Omental fat pad (tissue), 3 donors: ENCODE measurements at regions not wholly inside any gene's neighbourhood (a gene's known extent, or its start where the extent isn't known, plus 50 kb on each side); places are given as distances from the start of the nearest gene placed in this dataset.

Source experiments
- ATAC-seq: fragments of 150-250 bp; one replicate; pipeline ENCODE4 v1.9.1; 2016; ENCODE audit warnings: mild to moderate bottlenecking, moderate library complexity; ENCODE audit not compliant: low FRiP score
- DNase-seq: peaks from one replicate; pipeline ENCODE4 v3.0.0-alpha.2; 2019; ENCODE audit warnings: low spot score
- CTCF ChIP-seq, 3 donors: fragments of 450-650 bp; IDR thresholded peaks; one replicate each; pipeline ENCODE4 v1.5.1; 2016 to 2017; ENCODE audit warnings: antibody characterized with exemption in 3 of 3, mild to moderate bottlenecking in 3 of 3, moderate library complexity in 2 of 3

DNA sequence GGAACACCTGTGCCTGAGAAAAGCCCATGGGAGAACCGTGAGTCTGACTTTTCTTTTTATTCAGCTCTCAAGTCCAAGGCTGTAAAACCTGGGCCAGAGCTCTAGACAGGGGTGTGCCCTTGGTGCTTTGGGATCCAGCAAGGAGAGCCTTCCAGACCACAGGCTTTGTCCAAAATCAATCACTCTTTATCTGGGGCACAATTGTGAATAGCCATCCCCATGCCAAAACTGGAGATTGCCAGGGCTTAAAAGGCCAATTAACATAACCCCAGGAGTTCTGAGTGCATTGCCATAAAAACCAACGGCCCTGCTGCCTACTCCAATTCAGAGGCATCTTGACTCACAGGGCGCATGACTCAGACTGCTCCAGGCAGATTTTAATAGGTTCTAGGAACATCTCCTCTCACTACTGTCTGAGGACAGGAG lies 391.8 kb downstream of the ARHGEF28 start:
- ATAC-seq (peak; percentile 86), DNase-seq (no peak)
- no peak for TF ChIP-seq CTCF (IDR thresholded peaks at IDR 0.05)

- peak; percentile 49 for ATAC-seq
- DNase-seq, result no peak
- TF ChIP-seq CTCF (IDR thresholded peaks at IDR 0.05), result no peak
Measured at GRCh38 chr5:74017112-74017511, 391.1 kb downstream of the ARHGEF28 start.

GRCh38 chr5:74016373-74016772 lies 390.4 kb downstream of the ARHGEF28 start:
- DNase-seq (no peak), ATAC-seq (no peak)
- TF ChIP-seq CTCF (IDR thresholded peaks at IDR 0.05), result no peak

DNA sequence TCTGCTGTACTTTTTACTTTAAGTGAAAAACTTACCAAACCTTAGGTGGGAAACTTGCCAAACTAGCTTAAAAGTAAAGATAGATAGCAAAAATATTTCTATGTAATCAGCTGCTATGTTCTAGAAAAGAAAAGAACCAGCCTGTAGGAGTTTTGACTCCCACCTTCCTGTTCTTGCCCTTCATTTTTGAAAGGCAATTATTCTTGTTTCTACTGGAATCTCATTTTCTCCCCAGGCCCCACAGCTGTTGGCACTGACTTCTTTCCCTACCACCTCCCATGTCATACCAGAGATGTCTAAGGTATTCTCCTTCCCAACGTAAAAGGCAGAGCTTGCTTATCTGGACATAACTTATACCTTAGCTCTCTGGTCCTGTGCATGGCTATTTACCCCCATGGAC lies 389.7 kb downstream of the ARHGEF28 start:
- ATAC-seq, result no peak
- no peak for TF ChIP-seq CTCF (IDR thresholded peaks at IDR 0.05)

GRCh38 chr5:74013222-74013621 lies 387.2 kb downstream of the ARHGEF28 start:
- ATAC-seq (no peak), DNase-seq (no peak)
- no peak for TF ChIP-seq CTCF (IDR thresholded peaks at IDR 0.05)

More for the DNA sequence above, 389.7 kb downstream of the ARHGEF28 start:
- no peak for DNase-seq

DNA sequence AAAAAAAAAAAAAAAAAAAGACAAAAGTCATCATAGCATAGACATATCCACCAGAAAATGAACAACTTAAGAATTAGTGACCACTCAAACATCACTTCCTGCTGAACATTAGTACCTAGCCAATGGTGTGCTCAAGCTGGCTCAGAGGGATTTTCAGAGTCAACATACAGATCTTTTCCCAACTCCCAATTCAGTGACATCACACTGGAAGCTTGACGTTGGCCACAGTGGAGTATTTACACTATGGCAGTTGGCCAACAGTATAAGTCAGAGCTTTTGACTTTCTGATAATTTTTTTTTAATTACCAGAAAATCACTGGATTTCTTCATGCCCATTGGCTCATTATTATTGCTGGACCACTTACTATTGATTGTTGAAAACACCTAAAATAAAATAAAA lies 383.5 kb downstream of the ARHGEF28 start:
- TF ChIP-seq CTCF (IDR thresholded peaks at IDR 0.05), result no peak
- no peak for ATAC-seq
- DNase-seq, result no peak

GRCh38 chr5:74007193-74007592 lies 381.2 kb downstream of the ARHGEF28 start:
- no peak for ATAC-seq
- TF ChIP-seq CTCF (IDR thresholded peaks at IDR 0.05), result no peak
- no peak for DNase-seq
